A549 (cell line): ENCODE measurements at regions not wholly inside any gene's neighbourhood (a gene's known extent, or its start where the extent isn't known, plus 50 kb on each side); places are given as distances from the start of the nearest gene placed in this dataset.

Experiments
- ATAC-seq, 2 experiments: fragments of 200-7000 bp in 1 of 2; fragments of >200 bp in 1 of 2; cut with Nextera tagmentation in 1 of 2; cut with Tn5 transposase in 1 of 2; 3 replicates each; pipeline versions ENCODE4 v1.8.0 to v1.9.1; 2018 to 2020; ENCODE audit warnings: mild to moderate bottlenecking in 1 of 2, moderate library complexity in 1 of 2
- CTCF ChIA-PET: fragments of 300-600 bp; sonication (Branson Sonifier 250); formaldehyde crosslinking; extraction: SDS; loops from one replicate; lab custom pipeline; 2021; ENCODE audit warnings: antibody characterized with exemption, inconsistent platforms; lab: Yijun Ruan, JAX
- POLR2A ChIA-PET: fragments of 350-600 bp; formaldehyde crosslinking; extraction: SDS; loops from one replicate; lab custom pipeline; 2021; ENCODE audit warnings: antibody characterized with exemption, inconsistent platforms; lab: Yijun Ruan, JAX
- DNase-seq, 2 experiments: peaks; one replicate each; pipeline versions ENCODE4 v3.0.0 to v3.0.0-alpha.2; 2011 to 2016; ENCODE audit warnings: low read depth in 1 of 2, low spot score in 1 of 2
- FAIRE-seq: peaks from 2 replicates; lab custom pipeline; 2011; peaks lifted over from hg19 to GRCh38; lab: Jason Lieb, UNC
- H3K27ac ChIP-seq, 2 experiments: fragments of >200 bp; sonication (Bioruptor Twin); formaldehyde crosslinking; 3 replicates each; pipeline ENCODE4 v1.5.1; 2016 to 2017
- H3K4me1 ChIP-seq: fragments of >200 bp; sonication (Bioruptor Twin); formaldehyde crosslinking; 3 replicates; pipeline ENCODE4 v1.6.1; 2016
- H3K4me2 ChIP-seq: fragments of >200 bp; sonication (Bioruptor Twin); formaldehyde crosslinking; 3 replicates; pipeline ENCODE4 v1.6.1; 2016
- H3K4me3 ChIP-seq: fragments of >200 bp; sonication (Bioruptor Twin); formaldehyde crosslinking; 3 replicates; pipeline ENCODE4 v1.5.1; 2016
- H3K9me3 ChIP-seq: fragments of >200 bp; sonication (Bioruptor Twin); formaldehyde crosslinking; 3 replicates; pipeline ENCODE4 v1.6.1; 2016
- ATOH8 ChIP-seq: fragments of 250-450 bp; sonication (Bioruptor Pico); IDR thresholded peaks from 2 replicates; pipeline ENCODE4 v1.5.0; 2020; ENCODE audit warnings: low read depth, mild to moderate bottlenecking, moderate library complexity
- BCL3 ChIP-seq: fragments of >200 bp; sonication (Bioruptor Twin); formaldehyde crosslinking; IDR thresholded peaks from 3 replicates; pipeline ENCODE4 v1.6.1; 2016
- BHLHE40 ChIP-seq: IDR thresholded peaks from 2 replicates; pipeline ENCODE4 v1.6.1; 2012; ENCODE audit warnings: low read depth, low read length, inconsistent platforms
- CBX2 ChIP-seq: fragments of 200-600 bp; sonication (generic); IDR thresholded peaks from 2 replicates; pipeline ENCODE4 v1.6.1; 2016; ENCODE audit warnings: low read depth, mild to moderate bottlenecking, borderline replicate concordance
- CEBPB ChIP-seq, 2 experiments: fragments of >200 bp in 1 of 2; sonication (Bioruptor Twin) in 1 of 2; formaldehyde crosslinking in 1 of 2; IDR thresholded peaks; 2 replicates each; pipeline ENCODE4 v1.6.1; 2012 to 2016
- E2F6 ChIP-seq: IDR thresholded peaks from 2 replicates; pipeline ENCODE4 v1.6.1; 2012; ENCODE audit warnings: low read depth, borderline replicate concordance
- EHF ChIP-seq: fragments of 250-450 bp; sonication (Bioruptor Pico); IDR thresholded peaks from 2 replicates; pipeline ENCODE4 v1.5.0; 2020; ENCODE audit warnings: mild to moderate bottlenecking
- EHMT2 ChIP-seq: fragments of 200-600 bp; sonication (generic); IDR thresholded peaks from 2 replicates; pipeline ENCODE4 v1.6.1; 2016; ENCODE audit warnings: antibody characterized with exemption, low read depth, mild to moderate bottlenecking, moderate library complexity
- ELK1 ChIP-seq: fragments of 150-350 bp; IDR thresholded peaks from 2 replicates; pipeline ENCODE4 v1.6.1; 2014; ENCODE audit warnings: low read depth, mild to moderate bottlenecking, low read length
- ESRRA ChIP-seq: fragments of 150-350 bp; IDR thresholded peaks from 2 replicates; pipeline ENCODE4 v1.6.1; 2014; ENCODE audit warnings: mild to moderate bottlenecking, low read length, borderline replicate concordance
- HEYL ChIP-seq: fragments of 250-450 bp; sonication (Bioruptor Pico); IDR thresholded peaks from 2 replicates; pipeline ENCODE4 v1.8.0; 2021; ENCODE audit warnings: mild to moderate bottlenecking, moderate library complexity
- HOXA7 ChIP-seq: fragments of 250-450 bp; sonication (Bioruptor Pico); IDR thresholded peaks from 2 replicates; pipeline ENCODE4 v1.5.0; 2020; ENCODE audit warnings: mild to moderate bottlenecking, moderate library complexity
- HOXB13 ChIP-seq: fragments of 250-450 bp; sonication (Bioruptor Pico); IDR thresholded peaks from 2 replicates; pipeline ENCODE4 v1.5.0; 2020; ENCODE audit warnings: low read depth, mild to moderate bottlenecking, moderate library complexity
- JUN ChIP-seq, 2 experiments: fragments of >200 bp; sonication (Bioruptor Twin); formaldehyde crosslinking; IDR thresholded peaks; 2 replicates in 1 of 2; 3 replicates in 1 of 2; pipeline ENCODE4 v1.6.1; 2016 to 2017
- JUNB ChIP-seq: fragments of >200 bp; sonication (Bioruptor Twin); formaldehyde crosslinking; IDR thresholded peaks from 2 replicates; pipeline ENCODE4 v1.6.1; 2016
- KDM1A ChIP-seq: fragments of 200-600 bp; sonication (generic); IDR thresholded peaks from 2 replicates; pipeline ENCODE4 v1.6.1; 2016; ENCODE audit warnings: low read depth, mild to moderate bottlenecking
- KDM5A ChIP-seq: fragments of 200-600 bp; sonication (generic); IDR thresholded peaks from 2 replicates; pipeline ENCODE4 v1.6.1; 2016; ENCODE audit warnings: antibody characterized with exemption, mild to moderate bottlenecking
- MYC ChIP-seq: IDR thresholded peaks from 2 replicates; pipeline ENCODE4 v1.6.1; 2012; ENCODE audit warnings: mild to moderate bottlenecking, inconsistent platforms, low read length, improper control_type of control experiment, borderline replicate concordance
- NFE2L2 ChIP-seq: fragments of 150-350 bp; conservative IDR thresholded peaks from 2 replicates; pipeline ENCODE4 v1.6.1; 2014; ENCODE audit warnings: low read length
- NR3C1 ChIP-seq: fragments of >200 bp; sonication (Bioruptor Twin); formaldehyde crosslinking; IDR thresholded peaks from 3 replicates; pipeline ENCODE4 v1.6.1; 2017
- PHF8 ChIP-seq: fragments of 200-600 bp; sonication (generic); IDR thresholded peaks from 2 replicates; pipeline ENCODE4 v1.6.1; 2016; ENCODE audit warnings: low read depth, mild to moderate bottlenecking, antibody characterized with exemption, moderate library complexity, borderline replicate concordance
- RARB ChIP-seq: fragments of 250-450 bp; sonication (Bioruptor Pico); IDR thresholded peaks from 2 replicates; pipeline ENCODE4 v1.8.0; 2021; ENCODE audit warnings: mild to moderate bottlenecking, moderate library complexity
- RCOR1 ChIP-seq: fragments of 150-350 bp; IDR thresholded peaks from 2 replicates; pipeline ENCODE4 v1.6.1; 2014; ENCODE audit warnings: antibody characterized with exemption, low read length, low read depth
- REST ChIP-seq: fragments of 200-600 bp; sonication (generic); IDR thresholded peaks from 2 replicates; pipeline ENCODE4 v1.6.1; 2016; ENCODE audit warnings: antibody characterized with exemption, mild to moderate bottlenecking, moderate library complexity
- ZC3H11A ChIP-seq: fragments of 450-650 bp; IDR thresholded peaks from 2 replicates; pipeline ENCODE4 v1.6.1; 2014; ENCODE audit warnings: antibody characterized with exemption, mild to moderate bottlenecking
- ZSCAN20 ChIP-seq: fragments of 250-450 bp; sonication (Bioruptor Pico); IDR thresholded peaks from 2 replicates; pipeline ENCODE4 v1.8.0; 2022; ENCODE audit warnings: mild to moderate bottlenecking, moderate library complexity
- WGBS: methylation state at CpG from one replicate; pipeline ENCODE4 v1.1.6; 2017; ENCODE audit errors: missing lambda C conversion rate; 5-methylcytosine and 5-hydroxymethylcytosine counted together

- peak overlapping the region; percentile 88 for H3K4me2 ChIP-seq
- no peak for ATAC-seq
- peak overlapping the region; percentile 97 to 99 for H3K27ac ChIP-seq
- no peaks in the 10 kb centered on the region for H3K9me3 ChIP-seq
- WGBS = 80% methylated on average over 19 of the region's 19 CpGs
- ChIA-PET POLR2A (interaction anchor here (1.6 kb wide), 1 partner anchor 90 kb away, joined by 11 read pairs; no protein-coding TSS in a partner anchor), CTCF (interaction anchor here (1.1 to 4.1 kb wide), 6 partner anchors 7 to 240 kb away, joined by 4 to 16 read pairs (median 8); no protein-coding TSS in a partner anchor)
- H3K4me1 ChIP-seq = peaks cover 49% of the 10 kb centered on the region
- TF ChIP-seq ESRRA = no peak
- peak; percentile 66; the same call in 1 of the 2 replicates for TF ChIP-seq KDM1A
- no peak for TF ChIP-seq HOXA7
- peak overlapping the region; percentile 66 for H3K4me3 ChIP-seq
- no peak for DNase-seq
- FAIRE-seq = no peak
These were observed 86.5 kb upstream of the DIO3 start for GRCh38 chr14:101474563-101475455.

GRCh38 chr14:101475456-101476257 lies 85.6 kb upstream of the DIO3 start:
- peak overlapping the region; percentile 97 to 99 for H3K27ac ChIP-seq
- FAIRE-seq = peak; percentile 98
- peak overlapping the region; percentile 66 for H3K4me3 ChIP-seq
- peak; percentile 72 to 85 for DNase-seq
- 2% methylated on average over 23 of the region's 26 CpGs for WGBS
- H3K9me3 ChIP-seq = no peaks in the 10 kb centered on the region
- CTCF ChIA-PET = interaction anchor here (0.5 to 4.1 kb wide), 6 partner anchors 8 to 374 kb away, joined by 4 to 16 read pairs (median 8); no protein-coding TSS in a partner anchor
- peak overlapping the region; percentile 88 for H3K4me2 ChIP-seq
- POLR2A ChIA-PET = interaction anchor here (0.7 to 2.8 kb wide), 8 partner anchors 12 to 148 kb away, joined by 3 to 12 read pairs (median 5); no protein-coding TSS in a partner anchor
- peaks cover 56% of the 10 kb centered on the region for H3K4me1 ChIP-seq
- ATAC-seq = peak; percentile 44 to 49
- TF ChIP-seq BHLHE40 = peak; percentile 91
- TF ChIP-seq RCOR1 = no peak
- TF ChIP-seq JUNB = peak; percentile 96
- no peak for TF ChIP-seq RARB (CRISPR knock-in tag)
- TF ChIP-seq HOXB13 (CRISPR knock-in tag) = 0 out of 2 replicates have a peak, but pooled peaks have one; percentile 20
- peak; percentile 99 for TF ChIP-seq CEBPB (IDR thresholded peaks at IDR 0.05)
- no peak; the same call in 1 of the 2 replicates for TF ChIP-seq E2F6
- TF ChIP-seq REST = no peak
- no peak for TF ChIP-seq ZC3H11A
- no peak for TF ChIP-seq KDM1A
- TF ChIP-seq BCL3 = peak; percentile 97; the same call in 2 of the 3 replicates
- TF ChIP-seq JUN (IDR thresholded peaks at IDR 0.05) = peak; percentile 83 to 93
- 0 out of 2 replicates have a peak, but pooled peaks have one; percentile 54 for TF ChIP-seq HEYL (CRISPR knock-in tag)
- no peak for TF ChIP-seq NFE2L2
- TF ChIP-seq KDM5A = no peak
- no peak; the same call in 1 of the 2 replicates for TF ChIP-seq MYC
- TF ChIP-seq ZSCAN20 (CRISPR knock-in tag) = no peak
- TF ChIP-seq EHF (CRISPR knock-in tag) = no peak
- no peak for TF ChIP-seq ESRRA
- TF ChIP-seq NR3C1 = no peak
- TF ChIP-seq ATOH8 (CRISPR knock-in tag) = no peak
- TF ChIP-seq PHF8 = 0 out of 2 replicates have a peak, but pooled peaks have one; percentile 16
- TF ChIP-seq EHMT2 = no peak
- TF ChIP-seq ELK1 = no peak
- TF ChIP-seq CBX2 = no peak
